GM23248 (cell line): ENCODE measurements at regions not wholly inside any gene's neighbourhood (a gene's known extent, or its start where the extent isn't known, plus 50 kb on each side); places are given as distances from the start of the nearest gene placed in this dataset.

Experiments used
- EZH2 ChIP-seq: fragments of 200-600 bp; sonication (generic); IDR thresholded peaks from 2 replicates; pipeline ENCODE4 v1.6.1; 2018; ENCODE audit warnings: antibody characterized with exemption, mild to moderate bottlenecking; ENCODE audit not compliant: insufficient read depth, poor library complexity, severe bottlenecking
- EZH2phosphoT487 ChIP-seq: fragments of 200-600 bp; sonication (generic); IDR thresholded peaks from 2 replicates; pipeline ENCODE4 v1.6.1; 2018; ENCODE audit warnings: antibody characterized with exemption, moderate library complexity, mild to moderate bottlenecking, low read depth; ENCODE audit not compliant: insufficient read depth

DNA sequence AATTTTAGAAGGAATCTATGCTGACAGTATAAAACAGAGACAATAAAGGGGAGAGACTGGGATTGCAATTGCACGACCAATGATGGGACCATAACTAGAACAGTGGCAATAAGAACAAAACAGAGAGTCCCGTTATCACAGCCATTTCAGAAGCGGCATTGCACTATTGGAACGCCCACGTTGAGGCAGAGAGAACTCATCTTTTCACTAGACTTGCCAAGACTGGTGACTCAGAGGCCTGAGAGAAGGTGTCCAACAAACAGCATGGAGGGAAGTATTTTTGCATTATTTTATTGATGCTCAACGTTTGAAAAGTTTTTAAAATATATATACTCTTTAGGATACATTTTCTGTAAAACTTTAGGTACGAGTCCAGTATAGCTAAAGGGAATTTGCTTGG lies 737.7 kb downstream of the TLE1 start:
- TF ChIP-seq EZH2phosphoT487 (no peak), EZH2 (no peak)
